ENCODE measurements at regions not wholly inside any gene's neighbourhood (a gene's known extent, or its start where the extent isn't known, plus 50 kb on each side); places are given as distances from the start of the nearest gene placed in this dataset.
"Not testable (repeated sequence)": the region's sequence is repeated elsewhere in the genome, so short reads cannot be mapped to it uniquely, and the experiment has no call there.

GRCh38 chr6:167208819-167209576 is 51.2 kb upstream of the GPR31 start:
- Histone ChIP-seq H3K36me3 (ENCODE audit: control insufficient read depth in 1 of 2, insufficient read depth in 2 of 2, low read length in 1 of 2) (no peaks in the 10 kb centered on the region), H3K4me3 (ENCODE audit: low read length in 2 of 2) (no peak overlapping the region), H3K27ac (ENCODE audit: low read depth in 1 of 2, low read length in 2 of 2) (no peak overlapping the region), H3K9me3 (ENCODE audit: control insufficient read depth, low read length) (no peaks in the 10 kb centered on the region), H3K27me3 (ENCODE audit: control insufficient read depth in 1 of 2, insufficient read depth in 2 of 2, low read length in 1 of 2) (peaks cover 0 to 1% of the 10 kb centered on the region in 2 donors), H3K4me1 (ENCODE audit: control insufficient read depth in 1 of 2, insufficient read depth in 2 of 2, low read length in 2 of 2) (no peaks in the 10 kb centered on the region)
- WGBS, 2 donors: 67 to 73% methylated on average over 20 to 21 of the region's 21 CpGs
- no peak for ATAC-seq (ENCODE audit: low FRiP score)
- intact Hi-C loops (cut with DNase I): no loop called here
- DNase-seq: no peak

GRCh38 chr6:167209577-167209975 is 51.8 kb upstream of the GPR31 start:
- Histone ChIP-seq H3K27ac (ENCODE audit: low read depth in 1 of 2, low read length in 2 of 2) (no peak overlapping the region), H3K9me3 (ENCODE audit: control insufficient read depth, low read length) (no peaks in the 10 kb centered on the region), H3K27me3 (ENCODE audit: control insufficient read depth in 1 of 2, insufficient read depth in 2 of 2, low read length in 1 of 2) (peaks cover 0 to 1% of the 10 kb centered on the region in 2 donors), H3K36me3 (ENCODE audit: control insufficient read depth in 1 of 2, insufficient read depth in 2 of 2, low read length in 1 of 2) (no peaks in the 10 kb centered on the region), H3K4me3 (ENCODE audit: low read length in 2 of 2) (no peak overlapping the region), H3K4me1 (ENCODE audit: control insufficient read depth in 1 of 2, insufficient read depth in 2 of 2, low read length in 2 of 2) (no peaks in the 10 kb centered on the region)
- intact Hi-C loops (cut with DNase I): no loop called here
- WGBS, 2 donors: 90 to 95% methylated on average over 9 of the region's 9 CpGs
- no peak for ATAC-seq (ENCODE audit: low FRiP score)
- DNase-seq: no peak

GRCh38 chr6:167210375-167211294 is 52.9 kb upstream of the GPR31 start:
- intact Hi-C loops (cut with DNase I): no loop called here
- no peaks in the 10 kb centered on the region for H3K36me3 ChIP-seq (ENCODE audit: control insufficient read depth in 1 of 2, insufficient read depth in 2 of 2, low read length in 1 of 2)
- no peak overlapping the region for H3K4me3 ChIP-seq (ENCODE audit: low read length in 2 of 2)
- no peaks in the 10 kb centered on the region for H3K4me1 ChIP-seq (ENCODE audit: control insufficient read depth in 1 of 2, insufficient read depth in 2 of 2, low read length in 2 of 2)
- H3K27me3 ChIP-seq (ENCODE audit: control insufficient read depth in 1 of 2, insufficient read depth in 2 of 2, low read length in 1 of 2): no peaks in the 10 kb centered on the region
- ATAC-seq (ENCODE audit: low FRiP score): no peak
- 64 to 69% methylated on average over 23 of the region's 23 CpGs for WGBS, 2 donors
- no peaks in the 10 kb centered on the region for H3K9me3 ChIP-seq (ENCODE audit: control insufficient read depth, low read length)
- H3K27ac ChIP-seq (ENCODE audit: low read depth in 1 of 2, low read length in 2 of 2): no peak overlapping the region
- DNase-seq: no peak

- H3K27me3 ChIP-seq (ENCODE audit: control insufficient read depth in 1 of 2, insufficient read depth in 2 of 2, low read length in 1 of 2): no peaks in the 10 kb centered on the region
- no peaks in the 10 kb centered on the region for H3K36me3 ChIP-seq (ENCODE audit: control insufficient read depth in 1 of 2, insufficient read depth in 2 of 2, low read length in 1 of 2)
- H3K27ac ChIP-seq (ENCODE audit: low read depth in 1 of 2, low read length in 2 of 2): no peak overlapping the region
- 94 to 97% methylated on average over 1 of the region's 1 CpG for WGBS, 2 donors
- H3K4me1 ChIP-seq (ENCODE audit: control insufficient read depth in 1 of 2, insufficient read depth in 2 of 2, low read length in 2 of 2): no peaks in the 10 kb centered on the region
- no peaks in the 10 kb centered on the region for H3K9me3 ChIP-seq (ENCODE audit: control insufficient read depth, low read length)
- DNase-seq (no peak), ATAC-seq (ENCODE audit: low FRiP score) (no peak)
- no peak overlapping the region for H3K4me3 ChIP-seq (ENCODE audit: low read length in 2 of 2)
- intact Hi-C loops (cut with DNase I): no loop called here
Measured at GRCh38 chr6:167211295-167211648, 53.5 kb upstream of the GPR31 start.

- intact Hi-C loops (cut with DNase I): no loop called here
- Histone ChIP-seq H3K4me3 (ENCODE audit: low read length in 2 of 2) (no peak overlapping the region), H3K9me3 (ENCODE audit: control insufficient read depth, low read length) (no peaks in the 10 kb centered on the region), H3K36me3 (ENCODE audit: control insufficient read depth in 1 of 2, insufficient read depth in 2 of 2, low read length in 1 of 2) (no peaks in the 10 kb centered on the region), H3K27ac (ENCODE audit: low read depth in 1 of 2, low read length in 2 of 2) (no peak overlapping the region), H3K4me1 (ENCODE audit: control insufficient read depth in 1 of 2, insufficient read depth in 2 of 2, low read length in 2 of 2) (no peaks in the 10 kb centered on the region), H3K27me3 (ENCODE audit: control insufficient read depth in 1 of 2, insufficient read depth in 2 of 2, low read length in 1 of 2) (no peaks in the 10 kb centered on the region)
- 62 to 72% methylated on average over 7 of the region's 7 CpGs for WGBS, 2 donors
- DNase-seq (no peak), ATAC-seq (ENCODE audit: low FRiP score) (no peak)
Measured at GRCh38 chr6:167211881-167212712, 54.3 kb upstream of the GPR31 start.

GRCh38 chr6:167212713-167213005 is 54.9 kb upstream of the GPR31 start:
- H3K4me1 ChIP-seq (ENCODE audit: control insufficient read depth in 1 of 2, insufficient read depth in 2 of 2, low read length in 2 of 2): no peaks in the 10 kb centered on the region
- no peaks in the 10 kb centered on the region for H3K9me3 ChIP-seq (ENCODE audit: control insufficient read depth, low read length)
- no peak overlapping the region for H3K27ac ChIP-seq (ENCODE audit: low read depth in 1 of 2, low read length in 2 of 2)
- no peaks in the 10 kb centered on the region for H3K36me3 ChIP-seq (ENCODE audit: control insufficient read depth in 1 of 2, insufficient read depth in 2 of 2, low read length in 1 of 2)
- ATAC-seq (ENCODE audit: low FRiP score) (no peak), DNase-seq (no peak)
- 69 to 72% methylated on average over 4 of the region's 4 CpGs for WGBS, 2 donors
- H3K27me3 ChIP-seq (ENCODE audit: control insufficient read depth in 1 of 2, insufficient read depth in 2 of 2, low read length in 1 of 2): no peaks in the 10 kb centered on the region
- intact Hi-C loops (cut with DNase I): no loop called here
- H3K4me3 ChIP-seq (ENCODE audit: low read length in 2 of 2): no peak overlapping the region

GRCh38 chr6:167214206-167214605 is 56.4 kb upstream of the GPR31 start:
- H3K27ac ChIP-seq (ENCODE audit: low read depth in 1 of 2, low read length in 2 of 2): no peak overlapping the region
- DNase-seq (no peak), ATAC-seq (ENCODE audit: low FRiP score) (no peak)
- no peaks in the 10 kb centered on the region for H3K27me3 ChIP-seq (ENCODE audit: control insufficient read depth in 1 of 2, insufficient read depth in 2 of 2, low read length in 1 of 2)
- no peaks in the 10 kb centered on the region for H3K4me1 ChIP-seq (ENCODE audit: control insufficient read depth in 1 of 2, insufficient read depth in 2 of 2, low read length in 2 of 2)
- H3K9me3 ChIP-seq (ENCODE audit: control insufficient read depth, low read length): no peaks in the 10 kb centered on the region
- 42 to 62% methylated on average over 9 to 10 of the region's 10 CpGs for WGBS, 2 donors
- H3K36me3 ChIP-seq (ENCODE audit: control insufficient read depth in 1 of 2, insufficient read depth in 2 of 2, low read length in 1 of 2): no peaks in the 10 kb centered on the region
- intact Hi-C loops (cut with DNase I): no loop called here
- no peak overlapping the region for H3K4me3 ChIP-seq (ENCODE audit: low read length in 2 of 2)

GRCh38 chr6:167215429-167216250 is 57.9 kb upstream of the GPR31 start:
- H3K4me1 ChIP-seq (ENCODE audit: control insufficient read depth in 1 of 2, insufficient read depth in 2 of 2, low read length in 2 of 2); ATAC-seq (ENCODE audit: low FRiP score); H3K9me3 ChIP-seq (ENCODE audit: control insufficient read depth, low read length); H3K4me3 ChIP-seq (ENCODE audit: low read length in 2 of 2); H3K36me3 ChIP-seq (ENCODE audit: control insufficient read depth in 1 of 2, insufficient read depth in 2 of 2, low read length in 1 of 2); intact Hi-C loops (cut with DNase I); DNase-seq; H3K27ac ChIP-seq (ENCODE audit: low read depth in 1 of 2, low read length in 2 of 2); H3K27me3 ChIP-seq (ENCODE audit: control insufficient read depth in 1 of 2, insufficient read depth in 2 of 2, low read length in 1 of 2): not testable (repeated sequence)
- 50 to 63% methylated on average over 13 to 15 of the region's 15 CpGs for WGBS, 2 donors

Measured in aorta (tissue), 5 donors.